Stimulated activated CD8-positive, alpha-beta memory T cell treated with anti-CD3 and anti-CD28 coated beads, Interleukin-12 subunit alpha, Interleukin-12 subunit beta, amount 100 ng/mL, for 24 hours (primary cell): ENCODE measurements at regions not wholly inside any gene's neighbourhood (a gene's known extent, or its start where the extent isn't known, plus 50 kb on each side); places are given as distances from the start of the nearest gene placed in this dataset.
"Not testable (repeated sequence)": the region's sequence is repeated elsewhere in the genome, so short reads cannot be mapped to it uniquely, and the experiment has no call there.

Source experiments
- DNase-seq: peaks from one replicate; pipeline ENCODE4 v3.0.0-alpha.2; 2020; ENCODE audit errors: extremely low read depth

- DNase-seq: no peak
Measured at GRCh38 chr19:30943101-30943843, 406.0 kb downstream of the TSHZ3 start.

DNA sequence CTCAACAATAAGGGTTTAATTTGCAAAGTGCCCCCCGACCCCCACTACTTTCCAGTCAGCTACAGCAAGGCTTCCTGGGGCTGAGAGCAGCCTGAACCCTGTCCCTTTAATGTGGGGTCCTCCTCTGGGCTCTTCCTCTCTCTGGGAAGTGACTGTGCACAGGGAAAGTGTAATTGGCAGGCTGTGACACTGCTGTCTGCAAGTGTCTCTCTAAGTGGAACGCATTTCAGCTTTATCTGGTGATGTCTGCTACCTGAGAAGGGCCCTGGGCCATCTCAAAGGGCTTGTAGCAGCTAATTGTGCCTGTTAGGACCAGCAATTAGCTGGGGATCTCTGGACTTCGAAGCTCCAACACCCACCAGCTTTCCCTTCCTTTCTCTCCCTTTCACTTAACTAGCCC lies 406.6 kb downstream of the TSHZ3 start:
- DNase-seq: no peak

- DNase-seq: no peak
Measured at GRCh38 chr19:30941591-30941990, 407.6 kb downstream of the TSHZ3 start.

DNA sequence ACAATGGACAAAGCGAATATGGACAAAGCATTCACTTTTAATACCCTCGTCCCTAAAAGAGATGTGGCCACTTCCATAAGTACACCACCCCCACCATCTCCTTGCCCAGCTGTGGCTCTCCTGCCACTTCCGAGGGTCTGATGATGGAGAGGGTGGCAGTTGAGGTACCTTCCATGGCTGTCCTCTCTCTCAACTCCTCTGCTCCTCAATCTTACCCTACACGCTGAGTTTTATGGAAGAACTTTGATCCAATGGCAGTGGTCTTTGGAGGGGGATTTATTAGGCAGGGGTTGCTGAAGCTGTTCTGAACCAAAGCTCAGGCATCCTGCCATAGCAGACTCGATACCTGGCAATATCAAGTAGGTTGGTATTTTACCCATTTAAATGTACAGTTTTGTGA lies 413.0 kb downstream of the TSHZ3 start:
- DNase-seq: no peak

DNA sequence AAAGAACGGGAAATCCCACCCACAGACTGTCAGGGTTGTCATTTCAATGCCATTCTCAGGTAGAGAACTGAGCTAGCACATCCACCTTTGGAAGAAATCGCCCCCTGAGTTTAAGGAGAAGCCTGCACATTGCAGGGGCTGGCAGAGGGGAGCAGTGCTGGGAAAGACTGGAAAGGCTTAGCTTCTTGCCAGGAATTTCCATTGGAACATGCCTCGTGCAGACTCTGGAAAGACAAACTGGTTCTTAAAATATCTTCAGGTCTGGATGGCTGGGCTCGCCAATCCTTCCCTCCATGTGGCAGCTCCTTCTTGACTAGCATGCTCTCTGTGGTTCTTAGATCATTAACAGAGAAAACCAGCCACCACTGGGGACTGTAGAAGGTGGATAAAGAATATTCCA lies 414.1 kb downstream of the TSHZ3 start:
- DNase-seq: no peak

DNA sequence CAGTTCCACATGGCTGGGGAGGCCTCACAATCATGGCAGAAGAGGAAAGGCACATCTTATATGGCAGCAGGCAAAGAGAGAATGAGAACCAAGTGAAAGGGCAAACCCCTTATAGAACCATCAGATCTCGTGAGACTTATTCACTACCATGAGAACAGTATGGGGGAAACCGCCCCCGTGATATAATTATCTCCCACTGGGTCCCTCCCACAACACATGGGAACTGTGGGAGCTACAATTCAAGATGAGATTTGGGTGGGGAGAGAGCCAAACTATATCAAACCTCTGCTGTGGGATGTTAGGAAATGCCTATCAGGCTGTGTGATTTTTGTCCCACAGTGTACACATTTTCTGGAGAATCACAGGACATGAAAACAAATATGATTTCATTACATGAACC lies 415.8 kb downstream of the TSHZ3 start:
- not testable (repeated sequence) for DNase-seq

GRCh38 chr19:30932854-30933253 lies 416.4 kb downstream of the TSHZ3 start:
- DNase-seq: no peak

- DNase-seq: no peak
Measured at GRCh38 chr19:30930941-30931706, 418.1 kb downstream of the TSHZ3 start.

- no peak for DNase-seq
Measured at GRCh38 chr19:30927705-30928104, 421.5 kb downstream of the TSHZ3 start.

DNA sequence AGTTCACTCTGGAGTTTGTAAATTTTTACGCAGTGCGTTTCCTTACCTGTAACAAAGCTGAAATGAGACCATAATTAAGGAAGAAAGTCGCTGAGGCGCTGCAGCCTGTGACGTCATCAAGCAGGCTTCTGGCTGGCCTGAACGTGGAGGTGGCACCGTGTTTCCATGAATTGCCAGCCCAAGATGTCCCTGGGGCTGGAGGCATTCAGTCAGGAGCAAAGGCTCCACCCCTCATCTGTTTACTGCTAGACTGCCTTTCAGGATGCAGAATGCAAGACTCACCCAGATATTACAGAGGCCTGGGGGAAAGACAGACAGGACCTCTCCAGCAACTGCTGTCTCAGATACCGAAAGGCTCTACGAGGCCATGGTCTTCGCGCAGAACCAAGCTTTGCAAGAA lies 424.6 kb downstream of the TSHZ3 start:
- DNase-seq: no peak

- DNase-seq: no peak
Measured at GRCh38 chr19:30924069-30924636, 425.1 kb downstream of the TSHZ3 start.

- no peak for DNase-seq
Measured at GRCh38 chr19:30923621-30924020, 425.6 kb downstream of the TSHZ3 start.

DNA sequence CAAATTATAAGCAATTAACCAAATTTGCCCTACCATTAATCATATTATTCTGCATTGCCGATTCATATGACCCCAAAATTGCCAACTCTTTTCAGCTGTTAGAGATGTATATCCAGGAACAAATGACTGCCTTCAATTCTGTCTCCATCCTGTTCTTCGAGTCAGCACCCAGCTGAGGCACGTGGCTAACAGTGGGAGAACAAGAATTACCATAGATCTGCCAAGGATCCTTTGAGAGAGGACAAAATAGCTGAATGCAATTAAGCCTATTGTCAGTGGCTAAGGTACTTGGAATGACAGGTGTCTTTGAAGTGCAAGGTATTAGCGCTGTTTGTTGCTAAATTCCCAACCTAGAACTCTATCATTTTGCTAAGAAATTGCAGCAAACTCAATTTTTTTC lies 426.1 kb downstream of the TSHZ3 start:
- DNase-seq: no peak

DNA sequence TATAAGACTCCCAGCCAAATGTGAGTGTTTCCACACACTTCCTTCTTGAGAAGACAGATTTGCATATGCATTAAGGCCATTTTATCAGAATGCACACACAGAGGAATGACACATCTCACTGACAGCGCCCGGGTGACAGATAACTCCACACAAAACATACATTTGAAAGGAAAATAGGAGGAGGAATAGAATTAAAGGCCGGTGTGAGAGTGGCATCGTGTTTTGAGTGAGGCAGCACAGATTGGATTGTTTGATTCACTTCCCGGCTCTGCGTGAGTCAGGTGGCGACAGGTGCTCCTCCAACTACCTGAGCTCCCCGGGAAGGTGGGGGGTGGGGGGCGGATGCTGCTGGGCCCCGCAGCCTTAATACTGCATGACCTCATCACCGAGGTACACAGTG lies 429.0 kb downstream of the TSHZ3 start:
- no peak for DNase-seq

GRCh38 chr19:30919737-30920136 lies 429.5 kb downstream of the TSHZ3 start:
- DNase-seq: no peak

DNA sequence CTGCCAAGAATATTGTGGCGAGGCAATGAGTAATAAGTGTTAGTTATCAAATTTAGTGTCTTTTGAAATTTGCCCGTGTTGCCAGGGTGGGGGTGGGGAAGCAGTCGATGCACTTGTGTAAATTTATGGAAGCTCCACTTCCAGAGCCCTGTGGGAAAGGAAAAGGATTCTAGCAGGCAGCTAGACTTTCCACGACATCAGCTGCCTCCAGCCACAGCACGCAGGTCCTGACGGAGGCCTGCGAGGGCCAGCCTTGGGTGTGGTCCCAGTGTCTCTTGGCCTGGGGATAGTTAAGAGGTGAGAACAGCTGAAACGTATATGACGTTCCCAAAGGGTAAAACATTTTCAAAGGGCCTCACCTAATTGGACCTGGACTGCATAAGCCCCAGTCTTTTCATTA lies 433.0 kb downstream of the TSHZ3 start:
- no peak for DNase-seq

- DNase-seq: no peak
Measured at GRCh38 chr19:30911491-30911890, 437.7 kb downstream of the TSHZ3 start.

DNA sequence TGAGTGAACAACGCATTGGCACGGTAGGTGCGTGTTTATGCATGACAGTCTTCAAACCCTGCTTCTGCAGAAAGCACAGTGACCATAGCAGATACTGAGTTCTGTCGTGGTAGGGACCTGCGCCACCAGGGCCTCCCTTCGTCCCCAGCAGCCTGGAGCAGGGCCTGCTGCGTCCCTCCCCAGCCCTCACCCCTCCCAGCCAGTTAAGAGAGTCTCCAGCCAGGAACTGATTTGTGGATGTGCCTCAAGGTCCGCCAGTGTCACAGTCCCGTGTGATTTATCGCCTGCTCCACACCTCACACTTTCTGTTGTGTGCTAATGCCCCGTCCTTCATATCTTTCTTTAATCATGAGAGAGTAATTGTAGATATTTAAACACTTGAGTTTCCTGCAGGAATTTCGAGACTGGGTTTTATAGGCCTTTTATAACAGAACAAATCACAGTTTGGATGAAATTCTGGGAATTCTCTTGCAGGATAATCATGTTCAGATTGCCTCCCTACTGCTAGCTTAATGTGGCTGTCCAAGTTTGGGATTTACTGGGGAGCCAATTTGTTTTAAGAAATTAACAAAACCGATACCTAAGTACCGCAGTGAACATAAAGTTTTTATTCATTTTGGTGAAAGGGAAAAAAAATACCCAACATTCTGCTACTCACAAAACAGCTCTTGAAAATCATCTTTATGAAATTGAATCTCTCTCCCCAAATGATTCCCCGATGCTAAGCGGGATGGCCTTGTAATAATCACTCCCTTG lies 438.6 kb downstream of the TSHZ3 start:
- no peak for DNase-seq

GRCh38 chr19:30909216-30909615 lies 440.0 kb downstream of the TSHZ3 start:
- no peak for DNase-seq

DNA sequence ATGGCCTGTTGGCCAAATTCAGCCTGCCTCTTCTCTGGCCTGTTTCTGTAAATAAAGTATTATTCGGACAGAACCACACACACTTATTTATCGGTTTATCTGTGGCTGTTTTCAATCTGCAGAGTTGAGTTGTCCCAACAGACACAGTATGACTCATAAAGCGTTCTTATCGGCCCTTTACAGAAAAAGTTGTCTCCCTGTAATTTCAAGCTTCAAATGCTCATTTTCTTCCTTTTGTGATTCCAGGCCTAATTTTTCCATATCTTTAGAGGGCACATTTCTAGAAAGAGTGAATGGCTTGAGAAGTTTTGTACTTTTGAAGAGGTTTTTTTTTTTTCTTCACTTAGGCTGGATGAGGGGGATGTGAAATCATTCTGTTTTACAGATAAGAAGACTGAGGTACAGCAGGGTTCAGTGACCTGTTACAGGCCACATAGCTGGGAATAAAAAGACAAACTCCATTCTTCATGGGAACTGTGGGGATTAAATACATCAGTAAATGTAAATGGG lies 440.9 kb downstream of the TSHZ3 start:
- no peak for DNase-seq

DNA sequence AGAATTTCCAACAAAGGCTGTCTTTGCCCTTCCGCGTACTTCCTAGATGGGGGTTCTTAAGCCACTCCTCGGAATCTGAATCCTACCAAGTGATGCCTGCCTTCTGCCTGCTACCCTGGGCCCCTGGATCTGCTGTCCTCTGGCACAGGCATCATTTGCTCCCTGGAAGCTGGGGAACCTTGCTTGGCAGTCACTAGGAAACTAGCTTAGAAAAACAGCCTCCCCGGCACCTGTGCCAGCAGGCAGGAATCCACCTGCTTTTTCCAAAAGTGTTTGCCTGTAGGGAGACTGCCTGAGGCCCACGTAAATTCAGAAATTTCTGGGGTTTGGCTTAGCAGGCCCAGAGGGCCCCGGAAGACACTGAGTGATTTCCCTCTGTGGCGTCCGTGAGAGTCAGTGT lies 442.4 kb downstream of the TSHZ3 start:
- DNase-seq: no peak

- no peak for DNase-seq
Measured at GRCh38 chr19:30900051-30900450, 449.2 kb downstream of the TSHZ3 start.
